GM12878 (cell line): ENCODE measurements at regions not wholly inside any gene's neighbourhood (a gene's known extent, or its start where the extent isn't known, plus 50 kb on each side); places are given as distances from the start of the nearest gene placed in this dataset.

Source experiments
- ATAC-seq: fragments of 200-7000 bp; cut with Tn5 transposase; 3 replicates; pipeline ENCODE4 v1.9.1; 2020; ENCODE audit warnings: mild to moderate bottlenecking, moderate library complexity
- BruUV-seq: library from RNA; stranded (reverse); fragments of 400-500 nt; replicated peaks from 2 replicates; lab custom pipeline; 2021; lab: Mats Ljungman, UMichigan
- CTCF ChIA-PET: fragments of 300-600 bp; sonication (Branson Sonifier 250); formaldehyde crosslinking; extraction: SDS; loops from one replicate; lab custom pipeline; 2021; ENCODE audit warnings: inconsistent platforms; lab: Yijun Ruan, JAX
- POLR2A ChIA-PET: fragments of 350-600 bp; formaldehyde crosslinking; extraction: SDS; loops from one replicate; lab custom pipeline; 2021; ENCODE audit warnings: inconsistent platforms; lab: Charles Lee
- RAD21 ChIA-PET: fragments of 300-600 bp; sonication (Branson Sonifier 250); formaldehyde crosslinking; loops from one replicate; lab custom pipeline; 2023; ENCODE audit warnings: antibody characterized with exemption; ENCODE audit not compliant: unreplicated experiment; lab: Charles Lee
- SMC1A ChIA-PET: fragments of 300-600 bp; sonication (Branson Sonifier 250); formaldehyde crosslinking; loops from one replicate; lab custom pipeline; 2023; ENCODE audit not compliant: unreplicated experiment, uncharacterized antibody; lab: Charles Lee
- DNase-seq: peaks from one replicate; pipeline ENCODE4 v3.0.0-alpha.2; 2011; ENCODE audit warnings: low read depth, low spot score
- FAIRE-seq: peaks from 3 replicates; lab custom pipeline; 2011; peaks lifted over from hg19 to GRCh38; lab: Jason Lieb, UNC
- H2AFZ ChIP-seq: 2 replicates; pipeline ENCODE4 v1.6.0; 2011; ENCODE audit warnings: low read depth, low read length, control low read depth; ENCODE audit not compliant: control insufficient read depth
- H3K27ac ChIP-seq: 2 replicates; pipeline ENCODE4 v1.5.1; 2011; ENCODE audit warnings: control low read depth; ENCODE audit not compliant: control insufficient read depth, insufficient read depth
- H3K27me3 ChIP-seq, 2 experiments: replicated peaks in 1 of 2; 2 replicates each; pipeline versions ENCODE4 v1.6.0 to v1.6.1; 2011; ENCODE audit warnings: low read length in 1 of 2; ENCODE audit not compliant: control insufficient read depth in 2 of 2, insufficient read depth in 2 of 2
- H3K36me3 ChIP-seq, 2 experiments: 2 replicates each; pipeline ENCODE4 v1.5.1; 2011; ENCODE audit warnings: low read length in 1 of 2; ENCODE audit not compliant: control insufficient read depth in 2 of 2, insufficient read depth in 2 of 2
- H3K4me1 ChIP-seq: 2 replicates; pipeline ENCODE4 v1.6.1; 2011; ENCODE audit warnings: mild to moderate bottlenecking, low read length, moderate library complexity, mixed read lengths; ENCODE audit not compliant: control insufficient read depth, insufficient read depth
- H3K4me2 ChIP-seq: 2 replicates; pipeline ENCODE4 v1.6.0; 2011; ENCODE audit warnings: control low read depth; ENCODE audit not compliant: control insufficient read depth, insufficient read depth
- H3K4me3 ChIP-seq: fragments of 200-600 bp; sonication (generic); 2 replicates; pipeline ENCODE4 v1.5.1; 2016
- H3K79me2 ChIP-seq: 2 replicates; pipeline ENCODE4 v1.6.0; 2011; ENCODE audit warnings: low read length; ENCODE audit not compliant: control insufficient read depth, insufficient read depth
- H3K9ac ChIP-seq: 2 replicates; pipeline ENCODE4 v1.8.0; 2011; ENCODE audit warnings: low read length, control low read depth, mixed read lengths; ENCODE audit not compliant: control insufficient read depth, insufficient read depth
- H3K9me3 ChIP-seq: replicated peaks from 3 replicates; pipeline ENCODE4 v1.5.1; 2011; ENCODE audit warnings: mild to moderate bottlenecking, low read length; ENCODE audit not compliant: control insufficient read depth, insufficient read depth
- H4K20me1 ChIP-seq: 2 replicates; pipeline ENCODE4 v1.6.0; 2011; ENCODE audit not compliant: control insufficient read depth, insufficient read depth
- BMI1 ChIP-seq: fragments of 450-650 bp; IDR thresholded peaks from 2 replicates; pipeline ENCODE4 v1.6.1; 2016; ENCODE audit warnings: mild to moderate bottlenecking, moderate library complexity, borderline replicate concordance
- HCFC1 ChIP-seq: fragments of 150-350 bp; IDR thresholded peaks from 2 replicates; pipeline ENCODE4 v1.6.1; 2014; ENCODE audit warnings: low read length
- IKZF1 ChIP-seq: fragments of 450-650 bp; conservative IDR thresholded peaks from 2 replicates; pipeline ENCODE4 v1.6.1; 2017; ENCODE audit warnings: antibody characterized with exemption, mild to moderate bottlenecking
- KDM1A ChIP-seq: fragments of 200-600 bp; sonication (generic); IDR thresholded peaks from 2 replicates; pipeline ENCODE4 v1.6.1; 2016; ENCODE audit warnings: borderline replicate concordance
- PAX8 ChIP-seq: fragments of 450-650 bp; IDR thresholded peaks from 2 replicates; pipeline ENCODE4 v1.6.1; 2017; ENCODE audit warnings: mild to moderate bottlenecking, moderate library complexity
- POU2F2 ChIP-seq: IDR thresholded peaks from 3 replicates; pipeline ENCODE4 v1.6.1; 2011; ENCODE audit warnings: low read depth, mild to moderate bottlenecking, low read length, borderline replicate concordance
- RAD21 ChIP-seq: IDR thresholded peaks from 2 replicates; pipeline ENCODE4 v1.6.1; 2011; ENCODE audit warnings: mild to moderate bottlenecking, low read depth, low read length, moderate library complexity; ENCODE audit not compliant: insufficient read depth
- RB1 ChIP-seq: fragments of 450-650 bp; formaldehyde crosslinking; IDR thresholded peaks from 2 replicates; pipeline ENCODE4 v1.6.1; 2017; ENCODE audit warnings: mild to moderate bottlenecking, borderline replicate concordance
- TAF1 ChIP-seq: IDR thresholded peaks from 2 replicates; pipeline ENCODE4 v1.6.1; 2011; ENCODE audit warnings: mild to moderate bottlenecking, low read depth, low read length, borderline replicate concordance
- WGBS: methylation state at CpG from one replicate; pipeline ENCODE4 v1.1.6; 2016; ENCODE audit warnings: low lambda C conversion rate; ENCODE audit not compliant: insufficient replicate concordance, insufficient coverage; ENCODE audit errors: missing lambda C conversion rate; 5-methylcytosine and 5-hydroxymethylcytosine counted together
- in situ Hi-C: fragments of 300-500 bp; cut with MboI; formaldehyde crosslinking; loops from 9 replicates; pipeline ENCODE4 v1.14.3; 2018; ENCODE audit warnings: mixed read lengths
- intact Hi-C: fragments of 100-400 bp; cut with micrococcal nuclease; formaldehyde crosslinking; loops from one replicate; pipeline ENCODE4 v1.14.2; 2022; ENCODE audit not compliant: unreplicated experiment
- TF ChIP-seq, protein P1 (sequence below): IDR thresholded peaks from 2 replicates; pipeline ENCODE4 v1.6.1; 2012; ENCODE audit warnings: improper control_type of control experiment, low read depth, low read length; ENCODE audit not compliant: insufficient replicate concordance
- TF ChIP-seq, protein P2 (sequence below): fragments of 450-650 bp; IDR thresholded peaks from 2 replicates; pipeline ENCODE4 v1.6.1; 2017; ENCODE audit warnings: mild to moderate bottlenecking, moderate library complexity
- TF ChIP-seq, protein P3 (sequence below): fragments of 450-650 bp; IDR thresholded peaks from 2 replicates; pipeline ENCODE4 v1.6.1; 2016; ENCODE audit warnings: mild to moderate bottlenecking

DNA sequence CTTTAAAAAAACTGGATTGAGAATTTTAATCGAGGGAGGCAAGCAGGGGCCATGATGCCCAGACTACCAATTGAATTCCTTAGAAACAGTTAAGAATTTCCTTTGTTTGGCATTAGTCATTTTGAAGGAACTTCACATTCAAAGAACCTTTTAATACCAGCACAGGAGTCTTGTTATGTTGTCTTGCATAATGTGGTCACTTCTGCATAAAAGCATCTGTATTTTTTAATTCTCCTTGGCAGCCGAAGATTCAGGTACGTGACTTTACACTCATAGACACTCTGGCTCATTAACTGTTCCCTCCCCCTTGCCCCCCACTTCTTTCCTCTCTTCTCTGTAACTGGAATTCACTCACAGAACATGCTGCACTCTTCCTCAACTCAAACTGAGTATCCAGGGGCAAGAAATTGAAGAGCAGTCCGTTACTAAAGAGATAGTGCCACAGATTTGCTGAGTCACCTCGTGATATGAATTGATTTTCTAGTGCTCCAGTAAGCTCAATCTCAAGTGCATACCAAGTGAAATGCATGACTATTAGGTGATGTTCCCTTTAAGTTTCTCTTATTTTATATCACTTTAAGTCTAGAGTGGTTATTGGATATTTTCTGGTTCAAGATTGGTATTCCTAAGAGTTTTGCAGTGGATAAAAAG lies 572.2 kb upstream of the SOX9 start (continued):
- no peak for TF ChIP-seq RB1
- TF ChIP-seq, protein P1, sequence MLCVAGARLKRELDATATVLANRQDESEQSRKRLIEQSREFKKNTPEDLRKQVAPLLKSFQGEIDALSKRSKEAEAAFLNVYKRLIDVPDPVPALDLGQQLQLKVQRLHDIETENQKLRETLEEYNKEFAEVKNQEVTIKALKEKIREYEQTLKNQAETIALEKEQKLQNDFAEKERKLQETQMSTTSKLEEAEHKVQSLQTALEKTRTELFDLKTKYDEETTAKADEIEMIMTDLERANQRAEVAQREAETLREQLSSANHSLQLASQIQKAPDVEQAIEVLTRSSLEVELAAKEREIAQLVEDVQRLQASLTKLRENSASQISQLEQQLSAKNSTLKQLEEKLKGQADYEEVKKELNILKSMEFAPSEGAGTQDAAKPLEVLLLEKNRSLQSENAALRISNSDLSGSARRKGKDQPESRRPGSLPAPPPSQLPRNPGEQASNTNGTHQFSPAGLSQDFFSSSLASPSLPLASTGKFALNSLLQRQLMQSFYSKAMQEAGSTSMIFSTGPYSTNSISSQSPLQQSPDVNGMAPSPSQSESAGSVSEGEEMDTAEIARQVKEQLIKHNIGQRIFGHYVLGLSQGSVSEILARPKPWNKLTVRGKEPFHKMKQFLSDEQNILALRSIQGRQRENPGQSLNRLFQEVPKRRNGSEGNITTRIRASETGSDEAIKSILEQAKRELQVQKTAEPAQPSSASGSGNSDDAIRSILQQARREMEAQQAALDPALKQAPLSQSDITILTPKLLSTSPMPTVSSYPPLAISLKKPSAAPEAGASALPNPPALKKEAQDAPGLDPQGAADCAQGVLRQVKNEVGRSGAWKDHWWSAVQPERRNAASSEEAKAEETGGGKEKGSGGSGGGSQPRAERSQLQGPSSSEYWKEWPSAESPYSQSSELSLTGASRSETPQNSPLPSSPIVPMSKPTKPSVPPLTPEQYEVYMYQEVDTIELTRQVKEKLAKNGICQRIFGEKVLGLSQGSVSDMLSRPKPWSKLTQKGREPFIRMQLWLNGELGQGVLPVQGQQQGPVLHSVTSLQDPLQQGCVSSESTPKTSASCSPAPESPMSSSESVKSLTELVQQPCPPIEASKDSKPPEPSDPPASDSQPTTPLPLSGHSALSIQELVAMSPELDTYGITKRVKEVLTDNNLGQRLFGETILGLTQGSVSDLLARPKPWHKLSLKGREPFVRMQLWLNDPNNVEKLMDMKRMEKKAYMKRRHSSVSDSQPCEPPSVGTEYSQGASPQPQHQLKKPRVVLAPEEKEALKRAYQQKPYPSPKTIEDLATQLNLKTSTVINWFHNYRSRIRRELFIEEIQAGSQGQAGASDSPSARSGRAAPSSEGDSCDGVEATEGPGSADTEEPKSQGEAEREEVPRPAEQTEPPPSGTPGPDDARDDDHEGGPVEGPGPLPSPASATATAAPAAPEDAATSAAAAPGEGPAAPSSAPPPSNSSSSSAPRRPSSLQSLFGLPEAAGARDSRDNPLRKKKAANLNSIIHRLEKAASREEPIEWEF, result no peak

DNA sequence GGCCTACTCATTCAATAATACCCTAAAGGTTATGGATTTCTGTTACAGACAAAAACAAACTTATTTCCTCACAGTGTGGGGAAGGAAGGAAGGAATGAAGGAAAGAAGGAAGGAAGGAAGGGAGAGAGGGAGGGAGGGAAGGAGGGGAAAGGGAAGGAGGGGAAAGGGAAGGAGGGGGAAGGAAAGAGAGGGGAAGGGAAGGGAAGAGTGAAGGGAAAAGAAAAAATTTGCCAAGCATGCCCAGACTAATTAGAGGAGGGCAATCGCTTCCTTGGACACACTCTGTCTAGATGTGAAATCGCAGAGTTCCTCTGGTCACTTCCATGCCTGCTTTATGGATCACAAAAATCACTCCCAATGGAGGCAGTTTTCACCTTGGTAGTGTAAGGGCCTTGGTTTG lies 570.1 kb upstream of the SOX9 start:
- no peaks in the 10 kb centered on the region for H3K36me3 ChIP-seq
- no peak overlapping the region for H2AFZ ChIP-seq
- H3K4me2 ChIP-seq, result no peak overlapping the region
- no peaks in the 10 kb centered on the region for H3K27me3 ChIP-seq
- ChIA-PET SMC1A (no interaction called here), CTCF (no interaction called here), POLR2A (no interaction called here), RAD21 (no interaction called here)
- ATAC-seq (no peak), DNase-seq (no peak), FAIRE-seq (no peak)
- WGBS, result 0% methylated on average over 2 of the region's 2 CpGs
- intact Hi-C loops, result loop anchor here (10.0 kb wide), 1 partner anchor 56 kb away; no protein-coding TSS in a partner anchor
- H3K4me3 ChIP-seq, result no peak overlapping the region
- BruUV-seq, result no TSS peak
- in situ Hi-C loops, result no loop called here
- no peaks in the 10 kb centered on the region for H3K4me1 ChIP-seq
- H3K27ac ChIP-seq, result no peak overlapping the region
- H3K79me2 ChIP-seq, result no peaks in the 10 kb centered on the region
- no peak overlapping the region for H3K9ac ChIP-seq
- no peaks in the 10 kb centered on the region for H4K20me1 ChIP-seq
- no peaks in the 10 kb centered on the region; the same call in 2 of the 3 replicates for H3K9me3 ChIP-seq
- no peak for TF ChIP-seq POU2F2
- TF ChIP-seq, protein P2, sequence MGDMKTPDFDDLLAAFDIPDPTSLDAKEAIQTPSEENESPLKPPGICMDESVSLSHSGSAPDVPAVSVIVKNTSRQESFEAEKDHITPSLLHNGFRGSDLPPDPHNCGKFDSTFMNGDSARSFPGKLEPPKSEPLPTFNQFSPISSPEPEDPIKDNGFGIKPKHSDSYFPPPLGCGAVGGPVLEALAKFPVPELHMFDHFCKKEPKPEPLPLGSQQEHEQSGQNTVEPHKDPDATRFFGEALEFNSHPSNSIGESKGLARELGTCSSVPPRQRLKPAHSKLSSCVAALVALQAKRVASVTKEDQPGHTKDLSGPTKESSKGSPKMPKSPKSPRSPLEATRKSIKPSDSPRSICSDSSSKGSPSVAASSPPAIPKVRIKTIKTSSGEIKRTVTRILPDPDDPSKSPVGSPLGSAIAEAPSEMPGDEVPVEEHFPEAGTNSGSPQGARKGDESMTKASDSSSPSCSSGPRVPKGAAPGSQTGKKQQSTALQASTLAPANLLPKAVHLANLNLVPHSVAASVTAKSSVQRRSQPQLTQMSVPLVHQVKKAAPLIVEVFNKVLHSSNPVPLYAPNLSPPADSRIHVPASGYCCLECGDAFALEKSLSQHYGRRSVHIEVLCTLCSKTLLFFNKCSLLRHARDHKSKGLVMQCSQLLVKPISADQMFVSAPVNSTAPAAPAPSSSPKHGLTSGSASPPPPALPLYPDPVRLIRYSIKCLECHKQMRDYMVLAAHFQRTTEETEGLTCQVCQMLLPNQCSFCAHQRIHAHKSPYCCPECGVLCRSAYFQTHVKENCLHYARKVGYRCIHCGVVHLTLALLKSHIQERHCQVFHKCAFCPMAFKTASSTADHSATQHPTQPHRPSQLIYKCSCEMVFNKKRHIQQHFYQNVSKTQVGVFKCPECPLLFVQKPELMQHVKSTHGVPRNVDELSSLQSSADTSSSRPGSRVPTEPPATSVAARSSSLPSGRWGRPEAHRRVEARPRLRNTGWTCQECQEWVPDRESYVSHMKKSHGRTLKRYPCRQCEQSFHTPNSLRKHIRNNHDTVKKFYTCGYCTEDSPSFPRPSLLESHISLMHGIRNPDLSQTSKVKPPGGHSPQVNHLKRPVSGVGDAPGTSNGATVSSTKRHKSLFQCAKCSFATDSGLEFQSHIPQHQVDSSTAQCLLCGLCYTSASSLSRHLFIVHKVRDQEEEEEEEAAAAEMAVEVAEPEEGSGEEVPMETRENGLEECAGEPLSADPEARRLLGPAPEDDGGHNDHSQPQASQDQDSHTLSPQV, result no peak
- no peak for TF ChIP-seq HCFC1
- no peak for TF ChIP-seq PAX8
- no peak for TF ChIP-seq TAF1
- TF ChIP-seq, protein P3, sequence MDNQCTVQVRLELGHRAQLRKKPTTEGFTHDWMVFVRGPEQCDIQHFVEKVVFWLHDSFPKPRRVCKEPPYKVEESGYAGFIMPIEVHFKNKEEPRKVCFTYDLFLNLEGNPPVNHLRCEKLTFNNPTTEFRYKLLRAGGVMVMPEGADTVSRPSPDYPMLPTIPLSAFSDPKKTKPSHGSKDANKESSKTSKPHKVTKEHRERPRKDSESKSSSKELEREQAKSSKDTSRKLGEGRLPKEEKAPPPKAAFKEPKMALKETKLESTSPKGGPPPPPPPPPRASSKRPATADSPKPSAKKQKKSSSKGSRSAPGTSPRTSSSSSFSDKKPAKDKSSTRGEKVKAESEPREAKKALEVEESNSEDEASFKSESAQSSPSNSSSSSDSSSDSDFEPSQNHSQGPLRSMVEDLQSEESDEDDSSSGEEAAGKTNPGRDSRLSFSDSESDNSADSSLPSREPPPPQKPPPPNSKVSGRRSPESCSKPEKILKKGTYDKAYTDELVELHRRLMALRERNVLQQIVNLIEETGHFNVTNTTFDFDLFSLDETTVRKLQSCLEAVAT, result no peak
- no peak for TF ChIP-seq BMI1
- TF ChIP-seq RAD21, result no peak
- TF ChIP-seq KDM1A, result no peak
- TF ChIP-seq IKZF1, result no peak
